KMS-11 (cell line): ENCODE measurements at regions not wholly inside any gene's neighbourhood (a gene's known extent, or its start where the extent isn't known, plus 50 kb on each side); places are given as distances from the start of the nearest gene placed in this dataset.

Experiments used
- H2AFZ ChIP-seq: fragments of 200-600 bp; sonication (generic); 2 replicates; pipeline ENCODE4 v1.6.1; 2016; ENCODE audit warnings: antibody characterized with exemption, mixed run types, low read depth
- H3K27ac ChIP-seq: fragments of 200-600 bp; sonication (generic); 2 replicates; pipeline ENCODE4 v1.6.1; 2016; ENCODE audit warnings: mild to moderate bottlenecking, mixed run types
- H3K27me3 ChIP-seq: fragments of 200-600 bp; sonication (generic); 2 replicates; pipeline ENCODE4 v1.6.1; 2017; ENCODE audit warnings: mild to moderate bottlenecking, low read depth, mixed run types, moderate library complexity; ENCODE audit not compliant: insufficient read depth
- H3K36me3 ChIP-seq: fragments of 200-600 bp; sonication (generic); 2 replicates; pipeline ENCODE4 v1.6.1; 2017; ENCODE audit warnings: mild to moderate bottlenecking, mixed run types; ENCODE audit not compliant: insufficient read depth
- H3K4me1 ChIP-seq: fragments of 200-600 bp; sonication (generic); 2 replicates; pipeline ENCODE4 v1.6.1; 2016; ENCODE audit warnings: mild to moderate bottlenecking, low read depth, mixed run types; ENCODE audit not compliant: poor library complexity, severe bottlenecking
- H3K4me2 ChIP-seq: fragments of 200-600 bp; sonication (generic); 2 replicates; pipeline ENCODE4 v1.7.0; 2016; ENCODE audit warnings: mild to moderate bottlenecking, mixed run types
- H3K4me3 ChIP-seq: fragments of 200-600 bp; sonication (generic); IDR thresholded peaks from 2 replicates; pipeline ENCODE4 v1.6.1; 2017; ENCODE audit warnings: low read depth, low read length, mixed read lengths; ENCODE audit not compliant: insufficient read depth
- H3K79me2 ChIP-seq: fragments of 200-600 bp; sonication (generic); 2 replicates; pipeline ENCODE4 v1.6.1; 2016; ENCODE audit warnings: low read depth, mixed run types; ENCODE audit not compliant: insufficient read depth
- H3K9ac ChIP-seq: fragments of 200-600 bp; sonication (generic); 2 replicates; pipeline ENCODE4 v1.6.1; 2016; ENCODE audit warnings: mild to moderate bottlenecking, mixed run types
- H4K20me1 ChIP-seq: fragments of 200-600 bp; sonication (generic); 2 replicates; pipeline ENCODE4 v1.6.1; 2016; ENCODE audit warnings: mild to moderate bottlenecking, mixed run types; ENCODE audit not compliant: insufficient read depth
- CTCF ChIP-seq: fragments of 200-600 bp; sonication (generic); conservative IDR thresholded peaks from 2 replicates; pipeline ENCODE4 v1.6.1; 2017; ENCODE audit warnings: low read depth, mild to moderate bottlenecking, antibody characterized with exemption, low read length, moderate library complexity, mixed read lengths

GRCh38 chr5:107127878-107128277 lies 542.9 kb downstream of the EFNA5 start:
- Histone ChIP-seq H3K9ac (no peak overlapping the region), H3K4me2 (no peak overlapping the region), H3K27ac (no peak overlapping the region), H3K27me3 (no peaks in the 10 kb centered on the region), H3K4me1 (no peaks in the 10 kb centered on the region), H2AFZ (no peak overlapping the region), H3K79me2 (no peaks in the 10 kb centered on the region), H4K20me1 (no peaks in the 10 kb centered on the region), H3K4me3 (no peak overlapping the region), H3K36me3 (no peaks in the 10 kb centered on the region)
- no peak for TF ChIP-seq CTCF

GRCh38 chr5:107126341-107126740 lies 544.4 kb downstream of the EFNA5 start:
- Histone ChIP-seq H2AFZ (no peak overlapping the region), H3K27me3 (no peaks in the 10 kb centered on the region), H3K27ac (no peak overlapping the region), H3K9ac (no peak overlapping the region), H3K36me3 (no peaks in the 10 kb centered on the region), H3K4me1 (no peaks in the 10 kb centered on the region), H3K79me2 (no peaks in the 10 kb centered on the region), H3K4me3 (no peak overlapping the region), H3K4me2 (no peak overlapping the region), H4K20me1 (no peaks in the 10 kb centered on the region)
- no peak for TF ChIP-seq CTCF

GRCh38 chr5:107124376-107124775 lies 546.4 kb downstream of the EFNA5 start:
- no peak overlapping the region for H2AFZ ChIP-seq
- no peaks in the 10 kb centered on the region for H3K27me3 ChIP-seq
- H3K4me1 ChIP-seq, result no peaks in the 10 kb centered on the region
- H3K4me3 ChIP-seq, result no peak overlapping the region
- H4K20me1 ChIP-seq, result no peaks in the 10 kb centered on the region
- H3K79me2 ChIP-seq, result no peaks in the 10 kb centered on the region
- no peak overlapping the region for H3K27ac ChIP-seq
- H3K4me2 ChIP-seq, result no peak overlapping the region
- no peaks in the 10 kb centered on the region for H3K36me3 ChIP-seq
- H3K9ac ChIP-seq, result no peak overlapping the region
- no peak for TF ChIP-seq CTCF

GRCh38 chr5:107123014-107123413 lies 547.7 kb downstream of the EFNA5 start:
- no peaks in the 10 kb centered on the region for H3K36me3 ChIP-seq
- no peak overlapping the region for H3K4me2 ChIP-seq
- no peak overlapping the region for H3K9ac ChIP-seq
- TF ChIP-seq CTCF, result no peak
- no peaks in the 10 kb centered on the region for H4K20me1 ChIP-seq
- H3K27ac ChIP-seq, result no peak overlapping the region
- H3K27me3 ChIP-seq, result no peaks in the 10 kb centered on the region
- H2AFZ ChIP-seq, result no peak overlapping the region
- H3K79me2 ChIP-seq, result no peaks in the 10 kb centered on the region
- no peak overlapping the region for H3K4me3 ChIP-seq
- no peaks in the 10 kb centered on the region for H3K4me1 ChIP-seq
